Caco-2 (cell line): ENCODE measurements at regions not wholly inside any gene's neighbourhood (a gene's known extent, or its start where the extent isn't known, plus 50 kb on each side); places are given as distances from the start of the nearest gene placed in this dataset.

ENCODE experiments used
- BruUV-seq: library from RNA; stranded (reverse); fragments of 400-500 nt; replicated peaks from 2 replicates; lab custom pipeline; 2021; lab: Mats Ljungman, UMichigan
- CTCF ChIA-PET: fragments of 300-600 bp; sonication (Branson Sonifier 250); formaldehyde crosslinking; loops from one replicate; lab custom pipeline; 2022; ENCODE audit warnings: antibody characterized with exemption; lab: Charles Lee
- POLR2A ChIA-PET: fragments of 300-600 bp; sonication (Branson Sonifier 250); formaldehyde crosslinking; loops from one replicate; lab custom pipeline; 2022; ENCODE audit warnings: antibody characterized with exemption; lab: Charles Lee
- DNase-seq, 2 experiments: peaks; one replicate each; pipeline versions ENCODE4 v3.0.0 to v3.0.0-alpha.2; 2020 to 2022
- H3K27me3 ChIP-seq: replicated peaks from 2 replicates; pipeline ENCODE4 v1.6.0; 2011; ENCODE audit warnings: low read length; ENCODE audit not compliant: control insufficient read depth, insufficient read depth
- H3K36me3 ChIP-seq: 2 replicates; pipeline ENCODE4 v1.5.1; 2011; ENCODE audit warnings: low read length; ENCODE audit not compliant: control insufficient read depth, insufficient read depth
- H3K4me1 ChIP-seq: fragments of 250-450 bp; sonication (Bioruptor Pico); 2 replicates; pipeline ENCODE4 v1.5.1; 2020; ENCODE audit warnings: mild to moderate bottlenecking
- H3K4me3 ChIP-seq: 2 replicates; pipeline ENCODE4 v1.5.1; 2011; ENCODE audit warnings: low read depth, mild to moderate bottlenecking, control low read depth, low read length
- H3K9me3 ChIP-seq: fragments of 250-450 bp; sonication (Bioruptor Pico); 2 replicates; pipeline ENCODE4 v1.5.1; 2020; ENCODE audit warnings: mild to moderate bottlenecking, moderate library complexity
- H3K27ac Mint-ChIP-seq: one replicate; pipeline ENCODE4 v1.8.0; 2022; ENCODE audit warnings: mixed read lengths; ENCODE audit not compliant: unreplicated experiment
- H3K27me3 Mint-ChIP-seq: one replicate; pipeline ENCODE4 v1.8.0; 2022; ENCODE audit warnings: mixed read lengths; ENCODE audit not compliant: insufficient read depth, unreplicated experiment
- H3K36me3 Mint-ChIP-seq: one replicate; pipeline ENCODE4 v1.8.0; 2022; ENCODE audit warnings: mild to moderate bottlenecking, mixed read lengths; ENCODE audit not compliant: insufficient read depth, unreplicated experiment
- H3K4me1 Mint-ChIP-seq: one replicate; pipeline ENCODE4 v1.8.0; 2022; ENCODE audit warnings: low read depth, mixed read lengths; ENCODE audit not compliant: unreplicated experiment
- H3K4me3 Mint-ChIP-seq: one replicate; pipeline ENCODE4 v1.8.0; 2022; ENCODE audit warnings: mild to moderate bottlenecking, moderate library complexity, mixed read lengths; ENCODE audit not compliant: unreplicated experiment
- H3K9me3 Mint-ChIP-seq: one replicate; pipeline ENCODE4 v1.8.0; 2022; ENCODE audit warnings: mixed read lengths; ENCODE audit not compliant: unreplicated experiment
- CTCF ChIP-seq, 2 experiments: fragments of 200-600 bp in 1 of 2; IDR thresholded peaks; 1 replicate in 1 of 2; 2 replicates in 1 of 2; pipeline versions ENCODE4 v1.5.1 to v1.8.0; 2011 to 2022; ENCODE audit warnings: antibody characterized with exemption in 1 of 2, control low read depth in 1 of 2, inconsistent platforms in 1 of 2, low read depth in 1 of 2, low read length in 1 of 2, mild to moderate bottlenecking in 1 of 2, moderate library complexity in 1 of 2; ENCODE audit not compliant: insufficient read depth in 1 of 2, severe bottlenecking in 1 of 2, unreplicated experiment in 1 of 2
- intact Hi-C: fragments of 100-400 bp; cut with micrococcal nuclease; formaldehyde crosslinking; loops from one replicate; pipeline ENCODE4 v1.10.0; 2022; ENCODE audit not compliant: unreplicated experiment

GRCh38 chr11:129266536-129266935 lies 74.4 kb upstream of the ARHGAP32 start:
- H3K27me3 Mint-ChIP-seq = no peaks in the 10 kb centered on the region
- POLR2A ChIA-PET = no interaction called here
- DNase-seq = no peak
- no peak overlapping the region for H3K4me3 Mint-ChIP-seq
- no peak overlapping the region for H3K4me3 ChIP-seq
- H3K4me1 ChIP-seq = peaks cover 2% of the 10 kb centered on the region; the same call in 1 of the 2 replicates
- TF ChIP-seq CTCF (IDR thresholded peaks at IDR 0.05; ENCODE audit: insufficient read depth in 1 of 2, low read depth in 1 of 2, low read length in 1 of 2, severe bottlenecking in 1 of 2, unreplicated experiment in 1 of 2) = no peak
- no peaks in the 10 kb centered on the region for H3K27me3 ChIP-seq
- no peak overlapping the region for H3K27ac Mint-ChIP-seq
- H3K9me3 ChIP-seq = no peaks in the 10 kb centered on the region
- CTCF ChIA-PET = interaction anchor here (0.7 kb wide), 1 partner anchor 151 kb away, joined by 3 read pairs; no protein-coding TSS in a partner anchor
- H3K36me3 ChIP-seq = no peaks in the 10 kb centered on the region
- BruUV-seq = no TSS peak
- H3K4me1 Mint-ChIP-seq = peaks cover 17% of the 10 kb centered on the region
- intact Hi-C loops = no loop called here
- H3K36me3 Mint-ChIP-seq = peaks cover 5% of the 10 kb centered on the region
- no peaks in the 10 kb centered on the region for H3K9me3 Mint-ChIP-seq

GRCh38 chr11:129265125-129265788 lies 73.1 kb upstream of the ARHGAP32 start:
- no peak overlapping the region for H3K27ac Mint-ChIP-seq
- H3K27me3 ChIP-seq = no peaks in the 10 kb centered on the region
- DNase-seq = no peak
- H3K4me3 Mint-ChIP-seq = no peak overlapping the region
- POLR2A ChIA-PET = no interaction called here
- no TSS peak for BruUV-seq
- TF ChIP-seq CTCF (IDR thresholded peaks at IDR 0.05; ENCODE audit: insufficient read depth in 1 of 2, low read depth in 1 of 2, low read length in 1 of 2, severe bottlenecking in 1 of 2, unreplicated experiment in 1 of 2) = no peak
- H3K4me1 Mint-ChIP-seq = peaks cover 25% of the 10 kb centered on the region
- no peaks in the 10 kb centered on the region for H3K9me3 Mint-ChIP-seq
- CTCF ChIA-PET = interaction anchor here (1.2 kb wide), 1 partner anchor 66 kb away, joined by 3 read pairs; no protein-coding TSS in a partner anchor
- H3K36me3 ChIP-seq = no peaks in the 10 kb centered on the region
- no peaks in the 10 kb centered on the region for H3K36me3 Mint-ChIP-seq
- no peak overlapping the region for H3K4me3 ChIP-seq
- H3K9me3 ChIP-seq = no peaks in the 10 kb centered on the region
- no peaks in the 10 kb centered on the region for H3K27me3 Mint-ChIP-seq
- intact Hi-C loops = no loop called here
- peaks cover 15% of the 10 kb centered on the region for H3K4me1 ChIP-seq

GRCh38 chr11:129264114-129264513 lies 72.0 kb upstream of the ARHGAP32 start:
- no peak for DNase-seq
- intact Hi-C loops = no loop called here
- H3K36me3 Mint-ChIP-seq = no peaks in the 10 kb centered on the region
- ChIA-PET POLR2A (no interaction called here), CTCF (no interaction called here)
- Histone ChIP-seq H3K27me3 (no peaks in the 10 kb centered on the region), H3K36me3 (no peaks in the 10 kb centered on the region), H3K9me3 (no peaks in the 10 kb centered on the region), H3K4me3 (no peak overlapping the region), H3K4me1 (peaks cover 26% of the 10 kb centered on the region)
- H3K4me3 Mint-ChIP-seq = no peak overlapping the region
- no peaks in the 10 kb centered on the region for H3K9me3 Mint-ChIP-seq
- H3K4me1 Mint-ChIP-seq = peaks cover 36% of the 10 kb centered on the region
- H3K27ac Mint-ChIP-seq = no peak overlapping the region
- BruUV-seq = no TSS peak
- no peak for TF ChIP-seq CTCF (IDR thresholded peaks at IDR 0.05; ENCODE audit: insufficient read depth in 1 of 2, low read depth in 1 of 2, low read length in 1 of 2, severe bottlenecking in 1 of 2, unreplicated experiment in 1 of 2)
- no peaks in the 10 kb centered on the region for H3K27me3 Mint-ChIP-seq
